ENCODE measurements at regions not wholly inside any gene's neighbourhood (a gene's known extent, or its start where the extent isn't known, plus 50 kb on each side); places are given as distances from the start of the nearest gene placed in this dataset.

DNA sequence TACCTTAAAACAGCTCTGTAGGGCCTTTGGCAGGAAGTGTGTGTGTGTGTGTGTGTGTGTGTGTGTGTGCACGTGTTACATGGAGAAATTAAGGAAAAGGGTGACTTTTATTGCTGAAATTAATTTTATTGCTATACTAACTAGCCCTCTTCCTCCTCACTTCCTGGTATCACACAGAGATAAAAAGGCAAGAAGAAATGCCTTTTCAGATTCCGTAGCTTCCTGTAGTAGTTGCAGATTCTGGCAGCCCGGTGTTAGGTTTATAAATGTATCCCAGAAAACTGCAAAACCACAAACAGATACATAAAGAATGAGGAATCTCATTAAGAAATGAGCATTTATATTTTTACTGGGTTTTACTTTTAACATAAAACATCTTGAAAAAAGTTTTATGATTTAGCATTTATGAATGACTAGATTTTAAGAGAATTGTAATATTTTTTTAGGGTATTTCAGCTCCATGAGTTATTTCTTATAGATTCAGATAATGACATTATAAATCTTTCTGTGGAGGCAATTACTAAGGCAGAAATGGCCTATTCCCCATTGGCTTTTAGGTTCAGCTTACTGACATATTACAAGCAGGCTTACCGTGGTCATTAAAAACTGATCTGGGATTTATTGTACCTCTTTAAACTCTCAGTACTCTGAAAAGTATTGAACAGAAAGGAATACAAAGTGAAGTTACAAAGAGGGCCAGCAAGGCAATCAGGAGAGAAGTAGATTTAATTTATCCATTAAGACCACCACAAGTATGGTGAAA, 249.1 kb upstream of the TSHZ2 start:
- TF ChIP-seq EP300 (IDR thresholded peaks at IDR 0.05) (no peak), POLR2A (IDR thresholded peaks at IDR 0.05) (no peak)
- TF ChIP-seq, protein P1, sequence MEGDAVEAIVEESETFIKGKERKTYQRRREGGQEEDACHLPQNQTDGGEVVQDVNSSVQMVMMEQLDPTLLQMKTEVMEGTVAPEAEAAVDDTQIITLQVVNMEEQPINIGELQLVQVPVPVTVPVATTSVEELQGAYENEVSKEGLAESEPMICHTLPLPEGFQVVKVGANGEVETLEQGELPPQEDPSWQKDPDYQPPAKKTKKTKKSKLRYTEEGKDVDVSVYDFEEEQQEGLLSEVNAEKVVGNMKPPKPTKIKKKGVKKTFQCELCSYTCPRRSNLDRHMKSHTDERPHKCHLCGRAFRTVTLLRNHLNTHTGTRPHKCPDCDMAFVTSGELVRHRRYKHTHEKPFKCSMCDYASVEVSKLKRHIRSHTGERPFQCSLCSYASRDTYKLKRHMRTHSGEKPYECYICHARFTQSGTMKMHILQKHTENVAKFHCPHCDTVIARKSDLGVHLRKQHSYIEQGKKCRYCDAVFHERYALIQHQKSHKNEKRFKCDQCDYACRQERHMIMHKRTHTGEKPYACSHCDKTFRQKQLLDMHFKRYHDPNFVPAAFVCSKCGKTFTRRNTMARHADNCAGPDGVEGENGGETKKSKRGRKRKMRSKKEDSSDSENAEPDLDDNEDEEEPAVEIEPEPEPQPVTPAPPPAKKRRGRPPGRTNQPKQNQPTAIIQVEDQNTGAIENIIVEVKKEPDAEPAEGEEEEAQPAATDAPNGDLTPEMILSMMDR (IDR thresholded peaks at IDR 0.05) = no peak

Measured in tibial nerve (tissue), 4 donors.